Kidney (tissue), 13 donors: ENCODE measurements at regions not wholly inside any gene's neighbourhood (a gene's known extent, or its start where the extent isn't known, plus 50 kb on each side); places are given as distances from the start of the nearest gene placed in this dataset.

ENCODE experiments used
- DNase-seq, 5 donors: peaks; one replicate each; pipeline ENCODE4 v3.0.0-alpha.2; 2013 to 2020
- FAIRE-seq: peaks from 2 replicates; lab custom pipeline; 2012; peaks lifted over from hg19 to GRCh38; lab: Jason Lieb, UNC
- H3K27ac ChIP-seq, 2 donors: one replicate each; pipeline ENCODE4 v1.7.0; 2013; ENCODE audit warnings: low read depth in 2 of 2, low read length in 2 of 2, inconsistent platforms in 1 of 2
- H3K27me3 ChIP-seq: one replicate; pipeline ENCODE4 v1.7.1; 2013; ENCODE audit warnings: low read length, inconsistent platforms; ENCODE audit not compliant: control insufficient read depth, insufficient read depth
- H3K36me3 ChIP-seq, 3 donors: one replicate each; pipeline versions ENCODE4 v1.7.0 to v1.7.1; 2013; ENCODE audit warnings: low read length in 3 of 3, control low read depth in 1 of 3, inconsistent platforms in 1 of 3; ENCODE audit not compliant: insufficient read depth in 3 of 3, control insufficient read depth in 2 of 3
- H3K4me1 ChIP-seq, 3 donors: one replicate each; pipeline versions ENCODE4 v1.7.0 to v1.7.1; 2013; ENCODE audit warnings: low read length in 3 of 3, inconsistent platforms in 1 of 3, low read depth in 1 of 3; ENCODE audit not compliant: control insufficient read depth in 2 of 3, insufficient read depth in 2 of 3
- H3K4me3 ChIP-seq, 3 donors: one replicate each; pipeline versions ENCODE4 v1.7.0 to v1.8.1; 2013; ENCODE audit warnings: low read length in 3 of 3, control low read depth in 1 of 3, inconsistent platforms in 1 of 3
- H3K9ac ChIP-seq, 3 donors: one replicate each; pipeline versions ENCODE4 v1.7.0 to v1.7.1; 2013; ENCODE audit warnings: low read length in 3 of 3, control low read depth in 1 of 3, inconsistent platforms in 1 of 3
- H3K9me3 ChIP-seq, 3 donors: one replicate each; pipeline versions ENCODE4 v1.7.0 to v1.7.1; 2013; ENCODE audit warnings: low read length in 3 of 3, control low read depth in 1 of 3, inconsistent platforms in 1 of 3; ENCODE audit not compliant: control insufficient read depth in 2 of 3, insufficient read depth in 1 of 3
- intact Hi-C: fragments of 100-400 bp; cut with DNase I; formaldehyde crosslinking; loops from one replicate; pipeline ENCODE4 v1.11.1; 2022
- TF ChIP-seq, protein P1 (sequence below): IDR thresholded peaks from 3 replicates; pipeline ENCODE4 v1.5.1; 2012; ENCODE audit warnings: mild to moderate bottlenecking, moderate library complexity, borderline replicate concordance; ENCODE audit not compliant: insufficient read depth; ENCODE audit errors: extremely low read depth
- donor health status: control.
- donor health status: control.
- donor health status: control.
- donor health status: control.
- donor health status: control.
- donor health status: DM: yes; HTN: yes; CAD: no.
- donor health status: Normal renal cell carcinoma (clear cell type).

DNA sequence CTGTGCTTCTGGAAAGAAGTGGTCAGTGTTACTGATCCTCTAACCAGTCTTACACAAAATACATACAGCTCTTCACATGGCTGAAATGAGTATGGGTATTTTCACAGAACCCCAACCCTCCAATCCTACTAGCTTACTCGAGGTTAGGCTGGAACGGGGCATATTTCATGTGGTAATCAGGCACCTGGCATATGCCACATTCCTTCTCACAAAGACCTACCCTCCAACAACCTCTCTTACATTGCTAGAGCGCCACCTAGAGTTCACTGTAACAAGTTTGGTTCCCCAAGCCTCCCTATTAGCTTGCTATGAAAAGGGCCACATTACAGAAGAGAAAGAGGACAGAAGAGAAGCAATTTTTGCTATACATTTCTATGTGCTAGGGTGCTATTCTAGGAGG lies 597.3 kb downstream of the PRELID2 start:
- no peaks in the 10 kb centered on the region for H3K9me3 ChIP-seq
- TF ChIP-seq, protein P1, sequence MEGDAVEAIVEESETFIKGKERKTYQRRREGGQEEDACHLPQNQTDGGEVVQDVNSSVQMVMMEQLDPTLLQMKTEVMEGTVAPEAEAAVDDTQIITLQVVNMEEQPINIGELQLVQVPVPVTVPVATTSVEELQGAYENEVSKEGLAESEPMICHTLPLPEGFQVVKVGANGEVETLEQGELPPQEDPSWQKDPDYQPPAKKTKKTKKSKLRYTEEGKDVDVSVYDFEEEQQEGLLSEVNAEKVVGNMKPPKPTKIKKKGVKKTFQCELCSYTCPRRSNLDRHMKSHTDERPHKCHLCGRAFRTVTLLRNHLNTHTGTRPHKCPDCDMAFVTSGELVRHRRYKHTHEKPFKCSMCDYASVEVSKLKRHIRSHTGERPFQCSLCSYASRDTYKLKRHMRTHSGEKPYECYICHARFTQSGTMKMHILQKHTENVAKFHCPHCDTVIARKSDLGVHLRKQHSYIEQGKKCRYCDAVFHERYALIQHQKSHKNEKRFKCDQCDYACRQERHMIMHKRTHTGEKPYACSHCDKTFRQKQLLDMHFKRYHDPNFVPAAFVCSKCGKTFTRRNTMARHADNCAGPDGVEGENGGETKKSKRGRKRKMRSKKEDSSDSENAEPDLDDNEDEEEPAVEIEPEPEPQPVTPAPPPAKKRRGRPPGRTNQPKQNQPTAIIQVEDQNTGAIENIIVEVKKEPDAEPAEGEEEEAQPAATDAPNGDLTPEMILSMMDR: peak; percentile 63
- FAIRE-seq (no peak), DNase-seq (peak in 4 of 5 donors; percentile 58 to 85 (median 70))
- intact Hi-C loops: no loop called here
- H3K4me1 ChIP-seq: peaks cover 0 to 15% (median 0%) of the 10 kb centered on the region in 3 donors
- H3K9ac ChIP-seq: no peak overlapping the region
- peak overlapping the region in 1 of 3 donors; percentile 7 for H3K4me3 ChIP-seq
- no peaks in the 10 kb centered on the region for H3K27me3 ChIP-seq
- no peak overlapping the region for H3K27ac ChIP-seq
- H3K36me3 ChIP-seq: no peaks in the 10 kb centered on the region

GRCh38 chr5:145236983-145237382 lies 598.2 kb downstream of the PRELID2 start:
- no peak for FAIRE-seq

DNA sequence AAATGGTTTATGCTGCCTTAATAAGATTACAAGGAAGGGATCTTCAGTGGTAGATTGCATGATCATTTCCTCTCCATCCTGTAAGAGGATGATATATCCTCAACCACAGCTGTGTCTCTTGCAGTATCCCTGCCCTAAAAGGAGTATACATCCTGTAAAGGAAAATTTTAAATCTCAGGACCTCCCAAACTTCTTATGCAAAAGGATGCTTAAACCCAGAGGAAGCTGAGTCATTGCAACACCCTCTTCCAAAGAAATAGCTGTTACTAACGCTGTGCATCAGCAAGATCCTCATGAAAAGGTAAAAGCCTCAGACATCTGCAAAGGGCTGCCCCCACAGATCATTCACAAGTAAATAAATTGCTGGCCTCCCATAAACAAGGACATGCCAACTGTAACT lies 599.0 kb downstream of the PRELID2 start:
- no peak for DNase-seq
- Histone ChIP-seq H3K27ac (no peak overlapping the region), H3K4me3 (no peak overlapping the region), H3K9me3 (no peaks in the 10 kb centered on the region), H3K27me3 (no peaks in the 10 kb centered on the region), H3K36me3 (no peaks in the 10 kb centered on the region), H3K4me1 (peaks cover 0 to 15% (median 0%) of the 10 kb centered on the region in 3 donors), H3K9ac (no peak overlapping the region)
- intact Hi-C loops: no loop called here
- TF ChIP-seq, protein P1: no peak
- no peak for FAIRE-seq

More at GRCh38 chr5:145236983-145237382, 598.2 kb downstream of the PRELID2 start:
- Histone ChIP-seq H3K27me3 (no peaks in the 10 kb centered on the region), H3K4me3 (no peak overlapping the region), H3K9ac (no peak overlapping the region), H3K27ac (no peak overlapping the region), H3K9me3 (no peaks in the 10 kb centered on the region), H3K4me1 (peaks cover 0 to 15% (median 0%) of the 10 kb centered on the region in 3 donors), H3K36me3 (no peaks in the 10 kb centered on the region)
- intact Hi-C loops: no loop called here
- DNase-seq: no peak
- TF ChIP-seq, protein P1: no peak

DNA sequence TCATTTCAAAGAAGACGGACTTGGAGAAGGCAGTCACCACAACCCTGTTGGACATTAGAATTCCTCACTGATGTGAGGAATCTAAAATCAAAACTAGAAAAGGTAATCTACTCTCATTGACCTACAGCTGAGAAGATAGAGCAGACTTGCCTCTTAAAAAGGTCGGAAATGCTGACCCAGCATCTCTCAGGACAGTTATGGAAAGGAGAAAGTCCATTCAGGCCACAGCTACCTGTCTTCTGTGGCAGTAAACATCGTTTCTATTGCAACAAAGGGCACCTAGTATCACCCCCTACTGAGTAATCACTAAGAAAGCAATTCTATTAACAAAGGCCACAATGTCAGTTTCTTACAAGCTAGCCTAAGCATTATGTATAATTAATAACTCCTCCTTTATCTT lies 601.7 kb downstream of the PRELID2 start:
- no peak for FAIRE-seq
- H3K4me1 ChIP-seq: peaks cover 0 to 15% (median 0%) of the 10 kb centered on the region in 3 donors
- H3K36me3 ChIP-seq: no peaks in the 10 kb centered on the region
- no peak overlapping the region for H3K4me3 ChIP-seq
- no peak for DNase-seq
- no peaks in the 10 kb centered on the region for H3K27me3 ChIP-seq
- no peak overlapping the region for H3K9ac ChIP-seq
- intact Hi-C loops: no loop called here
- H3K27ac ChIP-seq: peak overlapping the region in 1 of 2 donors; percentile 16
- no peaks in the 10 kb centered on the region for H3K9me3 ChIP-seq
- TF ChIP-seq, protein P1: no peak
